Activated naive CD8-positive, alpha-beta T cell (primary cell): ENCODE measurements at regions not wholly inside any gene's neighbourhood (a gene's known extent, or its start where the extent isn't known, plus 50 kb on each side); places are given as distances from the start of the nearest gene placed in this dataset.
"Not testable (repeated sequence)": the region's sequence is repeated elsewhere in the genome, so short reads cannot be mapped to it uniquely, and the experiment has no call there.

Source experiments
- H3K27ac Mint-ChIP-seq: one replicate; pipeline ENCODE4 v1.8.0; 2021; ENCODE audit warnings: mixed read lengths
- H3K27me3 Mint-ChIP-seq: one replicate; pipeline ENCODE4 v1.8.0; 2021; ENCODE audit warnings: mixed read lengths
- H3K36me3 Mint-ChIP-seq: one replicate; pipeline ENCODE4 v1.8.0; 2021; ENCODE audit warnings: mixed read lengths
- H3K4me1 Mint-ChIP-seq: one replicate; pipeline ENCODE4 v1.8.0; 2021; ENCODE audit warnings: low read depth, mixed read lengths
- H3K4me3 Mint-ChIP-seq: one replicate; pipeline ENCODE4 v1.8.0; 2021; ENCODE audit warnings: mild to moderate bottlenecking, mixed read lengths
- H3K9me3 Mint-ChIP-seq: one replicate; pipeline ENCODE4 v1.8.0; 2021; ENCODE audit warnings: low read depth, mixed read lengths

DNA sequence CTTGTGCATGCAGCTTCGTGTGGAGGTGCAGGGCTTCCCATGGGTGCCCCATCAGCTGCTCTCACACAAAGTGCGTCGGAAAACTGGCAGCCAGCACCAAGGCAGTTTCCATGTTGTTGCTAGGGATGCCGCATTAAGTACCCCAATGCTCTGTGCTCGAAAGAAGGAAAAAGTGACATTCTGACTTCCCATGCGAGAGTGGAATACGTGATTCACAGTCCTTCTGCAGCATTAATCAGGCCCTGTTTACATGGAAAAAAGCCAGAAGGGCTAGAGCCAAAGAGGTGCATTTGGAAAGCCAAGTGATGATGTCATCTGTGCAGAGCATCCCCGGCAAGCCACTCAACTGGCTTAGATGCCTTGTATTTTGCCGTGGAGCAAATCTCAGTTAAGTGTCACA is 258.3 kb downstream of the GATA3 start:
- Mint-ChIP-seq H3K27ac (no peak overlapping the region), H3K9me3 (no peaks in the 10 kb centered on the region), H3K36me3 (no peaks in the 10 kb centered on the region), H3K4me1 (peaks cover 18% of the 10 kb centered on the region), H3K27me3 (no peaks in the 10 kb centered on the region), H3K4me3 (no peak overlapping the region)

DNA sequence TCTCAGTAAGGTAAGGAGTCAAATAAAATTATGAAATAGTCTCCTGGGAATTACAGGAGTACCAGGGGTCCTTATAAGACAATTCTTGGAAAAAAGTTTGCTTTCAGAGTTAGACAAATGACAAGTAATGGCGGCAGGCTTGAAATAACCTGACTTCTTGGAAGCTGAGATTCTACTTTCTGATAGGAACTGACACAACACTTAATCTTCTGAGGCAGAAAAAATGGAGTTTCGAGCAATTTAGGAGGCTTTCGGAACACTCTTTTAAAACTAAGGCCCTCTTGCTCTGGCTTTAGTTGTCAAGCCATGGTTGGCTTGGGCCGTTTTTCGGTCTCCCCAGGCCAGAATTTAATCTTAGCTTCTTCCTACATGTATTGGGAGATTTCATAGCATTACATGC is 260.0 kb downstream of the GATA3 start:
- Mint-ChIP-seq H3K27ac (no peak overlapping the region), H3K36me3 (no peaks in the 10 kb centered on the region), H3K9me3 (no peaks in the 10 kb centered on the region)

DNA sequence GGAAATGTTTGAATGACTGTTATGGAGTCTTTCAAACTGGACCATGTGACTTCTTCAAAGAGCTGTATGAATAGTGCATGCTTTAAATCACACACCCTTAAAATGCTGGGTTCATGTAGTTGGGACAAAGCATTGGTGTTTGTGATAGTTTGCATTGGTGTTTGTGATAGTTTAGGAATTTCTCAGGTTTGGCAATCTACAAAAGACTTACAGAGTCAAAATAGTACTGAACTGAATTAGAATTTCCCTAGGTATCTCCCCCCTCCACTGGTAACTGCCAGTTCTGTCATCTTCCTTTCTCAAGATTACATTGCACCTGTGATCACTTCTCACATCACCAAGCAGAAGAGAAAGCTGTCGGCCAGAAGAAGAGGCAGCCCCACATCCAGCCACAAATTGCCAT is 261.1 kb downstream of the GATA3 start:
- Mint-ChIP-seq H3K27me3 (no peaks in the 10 kb centered on the region), H3K27ac (no peak overlapping the region), H3K36me3 (no peaks in the 10 kb centered on the region), H3K9me3 (no peaks in the 10 kb centered on the region), H3K4me3 (no peak overlapping the region), H3K4me1 (peaks cover 18% of the 10 kb centered on the region)

More for the DNA sequence above, 260.0 kb downstream of the GATA3 start:
- peaks cover 18% of the 10 kb centered on the region for H3K4me1 Mint-ChIP-seq
- H3K4me3 Mint-ChIP-seq, result no peak overlapping the region
- H3K27me3 Mint-ChIP-seq, result no peaks in the 10 kb centered on the region

DNA sequence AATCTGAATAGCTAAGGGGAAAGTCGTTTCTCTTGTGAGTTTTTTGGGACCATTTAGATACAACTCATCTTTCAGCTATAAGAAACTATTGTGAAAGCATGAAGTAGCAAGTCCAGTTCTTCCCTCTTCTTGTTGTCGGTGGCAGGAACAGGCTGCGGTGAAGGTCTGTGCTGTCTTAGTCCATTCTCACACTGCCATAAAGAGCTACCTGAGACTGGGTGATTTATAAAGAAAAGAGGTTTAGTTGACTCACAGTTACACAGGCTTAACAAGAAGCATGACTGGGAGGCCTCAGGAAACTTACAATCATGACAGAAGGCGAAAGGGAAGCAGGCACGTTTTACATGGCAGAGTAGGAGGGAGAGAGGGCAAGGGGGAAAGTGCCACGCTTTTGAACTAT is 261.8 kb downstream of the GATA3 start:
- H3K27ac Mint-ChIP-seq, result no peak overlapping the region
- H3K4me1 Mint-ChIP-seq, result peaks cover 18% of the 10 kb centered on the region
- H3K36me3 Mint-ChIP-seq, result no peaks in the 10 kb centered on the region
- H3K4me3 Mint-ChIP-seq, result no peak overlapping the region
- no peaks in the 10 kb centered on the region for H3K27me3 Mint-ChIP-seq
- H3K9me3 Mint-ChIP-seq, result no peaks in the 10 kb centered on the region

DNA sequence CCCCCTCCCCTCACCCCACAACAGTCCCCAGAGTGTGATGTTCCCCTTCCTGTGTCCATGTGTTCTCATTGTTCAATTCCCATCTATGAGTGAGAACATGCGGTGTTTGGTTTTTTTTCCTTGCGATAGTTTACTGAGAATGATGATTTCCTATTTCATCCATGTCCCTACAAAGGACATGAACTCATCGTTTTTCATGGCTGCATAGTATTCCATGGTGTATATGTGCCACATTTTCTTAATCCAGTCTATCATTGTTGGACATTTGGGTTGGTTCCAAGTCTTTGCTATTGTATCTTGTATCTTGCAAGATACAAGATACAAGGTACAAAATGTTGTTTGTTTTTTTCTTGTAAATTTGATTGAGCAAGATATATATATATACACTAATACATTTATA is 263.9 kb downstream of the GATA3 start:
- not testable (repeated sequence) for H3K27me3 Mint-ChIP-seq, H3K27ac Mint-ChIP-seq, H3K9me3 Mint-ChIP-seq, H3K4me3 Mint-ChIP-seq, H3K4me1 Mint-ChIP-seq, H3K36me3 Mint-ChIP-seq

DNA sequence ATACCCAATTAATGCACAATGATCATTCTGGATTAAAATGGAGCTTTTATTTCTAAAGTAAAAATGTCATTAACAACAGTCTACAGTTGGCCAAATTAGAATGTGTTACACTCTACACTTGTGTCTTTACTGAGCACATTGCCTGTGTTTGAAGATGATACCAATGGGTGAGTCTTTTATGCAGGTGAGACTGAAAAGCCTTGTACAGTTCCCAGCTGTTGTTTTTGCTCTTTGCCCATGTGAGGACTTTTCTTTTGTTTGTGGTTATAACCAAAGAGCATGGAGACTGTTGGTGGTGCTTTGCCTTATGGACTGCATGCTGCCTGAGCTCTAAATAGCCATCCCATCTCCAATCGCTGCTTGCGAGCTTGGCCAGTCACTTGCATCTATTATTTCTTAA is 264.5 kb downstream of the GATA3 start:
- Mint-ChIP-seq H3K9me3 (no peaks in the 10 kb centered on the region), H3K4me1 (peaks cover 4% of the 10 kb centered on the region), H3K4me3 (no peak overlapping the region), H3K27ac (no peak overlapping the region), H3K27me3 (no peaks in the 10 kb centered on the region), H3K36me3 (no peaks in the 10 kb centered on the region)

DNA sequence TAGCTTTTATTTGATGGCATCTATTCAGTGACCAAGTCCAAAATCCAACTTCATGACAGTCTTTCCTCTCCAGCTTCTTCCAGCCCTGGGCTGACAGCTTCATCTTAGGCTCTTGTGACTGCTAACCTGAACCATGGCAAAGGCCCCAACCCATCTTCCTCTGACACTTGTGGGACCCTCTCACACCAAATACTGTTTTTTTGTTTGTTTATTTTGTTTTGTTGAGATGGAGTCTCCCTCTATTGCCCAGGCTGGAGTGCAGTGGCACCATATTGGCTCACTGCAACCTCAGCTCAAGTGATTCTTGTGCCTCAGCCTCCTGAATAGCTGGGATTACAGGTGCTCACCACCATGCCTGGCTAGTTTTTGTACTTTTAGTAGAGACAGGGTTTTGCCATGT is 265.2 kb downstream of the GATA3 start:
- no peak overlapping the region for H3K27ac Mint-ChIP-seq

DNA sequence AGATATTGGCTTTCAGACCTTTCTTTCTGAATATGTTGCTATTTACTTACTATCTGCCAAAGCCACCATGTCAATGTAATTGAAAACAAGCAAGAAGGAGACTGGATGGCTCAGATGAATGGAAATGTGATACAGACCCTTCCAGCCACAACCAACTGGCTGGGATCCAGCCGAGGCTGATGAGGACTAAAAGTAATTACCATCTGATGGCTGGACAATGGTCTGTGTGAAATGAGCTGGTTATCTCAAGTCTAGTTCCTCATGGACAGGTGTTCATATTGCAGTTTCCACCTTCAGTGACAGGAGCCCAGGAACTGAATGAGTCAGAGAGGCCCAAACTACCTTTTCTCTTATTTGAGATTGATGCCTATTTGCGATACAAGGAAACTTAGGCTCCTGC is 267.5 kb downstream of the GATA3 start:
- Mint-ChIP-seq H3K27ac (no peak overlapping the region), H3K36me3 (no peaks in the 10 kb centered on the region), H3K4me3 (no peak overlapping the region), H3K9me3 (no peaks in the 10 kb centered on the region), H3K4me1 (peaks cover 19% of the 10 kb centered on the region), H3K27me3 (no peaks in the 10 kb centered on the region)

More for the DNA sequence above, 265.2 kb downstream of the GATA3 start:
- peaks cover 4% of the 10 kb centered on the region for H3K4me1 Mint-ChIP-seq
- no peaks in the 10 kb centered on the region for H3K36me3 Mint-ChIP-seq
- H3K9me3 Mint-ChIP-seq, result no peaks in the 10 kb centered on the region
- no peak overlapping the region for H3K4me3 Mint-ChIP-seq
- no peaks in the 10 kb centered on the region for H3K27me3 Mint-ChIP-seq

DNA sequence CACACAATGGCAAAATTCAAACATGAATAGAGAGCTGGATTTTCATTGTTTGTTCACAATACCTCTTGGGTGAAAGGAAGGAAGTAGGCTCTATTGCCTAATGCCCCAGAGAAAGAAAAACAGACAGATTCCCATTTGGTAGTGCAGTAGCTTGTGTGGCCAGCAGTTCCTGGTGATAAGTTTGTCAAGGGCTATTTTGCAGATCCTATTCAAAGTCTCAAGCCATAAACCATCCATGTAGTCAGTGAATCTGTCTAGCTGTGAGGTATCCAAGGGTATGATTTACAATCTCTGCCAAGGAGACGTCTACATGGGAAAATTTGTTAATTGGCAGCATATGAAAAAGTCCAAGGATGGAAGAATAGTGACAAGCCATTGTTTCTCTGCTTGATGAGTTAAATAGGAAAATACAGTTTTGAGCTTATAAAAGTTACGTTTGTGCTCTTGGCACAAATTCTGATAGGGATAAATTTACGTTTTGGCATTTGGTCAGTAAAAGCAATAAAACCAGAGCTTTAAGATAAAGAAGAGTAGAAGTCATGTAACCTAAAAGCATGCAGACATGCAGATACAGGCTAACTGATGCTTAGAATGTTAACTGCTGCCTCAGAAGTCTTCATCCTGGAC is 269.1 kb downstream of the GATA3 start:
- Mint-ChIP-seq H3K4me1 (peaks cover 19% of the 10 kb centered on the region), H3K36me3 (no peaks in the 10 kb centered on the region), H3K9me3 (no peaks in the 10 kb centered on the region), H3K27ac (peak overlapping the region; percentile 37), H3K27me3 (no peaks in the 10 kb centered on the region), H3K4me3 (no peak overlapping the region)

DNA sequence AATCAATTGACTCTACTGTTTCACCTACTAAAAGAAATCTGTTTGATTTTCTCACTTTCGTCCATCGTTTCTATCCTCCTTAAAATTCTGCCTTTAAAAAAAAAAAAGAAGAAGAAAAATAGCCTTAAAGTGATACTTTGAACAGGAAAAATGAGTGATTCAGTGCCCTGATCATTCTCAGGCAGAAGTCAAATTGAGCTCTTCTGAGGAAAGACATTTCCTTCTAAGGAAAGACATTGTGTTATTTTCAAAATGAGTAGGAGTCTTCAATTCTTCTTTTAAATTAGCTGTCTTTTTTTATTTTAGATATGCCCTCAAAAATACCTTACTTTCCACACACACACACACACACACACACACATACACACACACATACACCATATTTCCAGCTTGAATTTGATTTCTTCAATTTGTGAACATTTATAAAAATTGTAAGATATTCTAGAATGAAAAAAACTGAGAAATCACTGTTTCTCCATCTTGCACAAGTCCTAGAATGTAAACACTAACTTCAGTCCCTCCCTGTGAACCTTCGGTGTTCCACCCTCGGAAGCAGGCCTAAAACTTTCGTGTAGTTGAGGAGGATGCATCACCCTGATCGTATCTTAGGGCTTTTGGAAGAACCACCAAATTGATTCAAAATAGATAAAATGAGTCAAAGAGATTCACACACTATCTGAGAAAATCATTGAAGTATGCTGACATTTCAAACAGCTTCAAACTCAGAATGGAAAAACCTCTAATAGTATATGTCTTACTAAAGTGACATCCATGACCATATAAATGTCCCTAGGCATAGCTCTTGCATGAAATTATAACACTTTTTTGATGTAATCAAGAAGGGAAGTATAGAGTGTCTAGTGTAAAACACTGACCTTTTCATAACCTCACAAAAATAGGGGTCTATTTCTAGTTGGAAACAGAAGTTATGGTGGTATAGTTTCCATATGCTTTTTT is 270.8 kb downstream of the GATA3 start:
- peak overlapping the region; percentile 78 for H3K27ac Mint-ChIP-seq
- peaks cover 3% of the 10 kb centered on the region for H3K36me3 Mint-ChIP-seq
- no peaks in the 10 kb centered on the region for H3K9me3 Mint-ChIP-seq
- peak overlapping the region; percentile 6 for H3K4me3 Mint-ChIP-seq
- H3K4me1 Mint-ChIP-seq, result peaks cover 23% of the 10 kb centered on the region
- no peaks in the 10 kb centered on the region for H3K27me3 Mint-ChIP-seq

DNA sequence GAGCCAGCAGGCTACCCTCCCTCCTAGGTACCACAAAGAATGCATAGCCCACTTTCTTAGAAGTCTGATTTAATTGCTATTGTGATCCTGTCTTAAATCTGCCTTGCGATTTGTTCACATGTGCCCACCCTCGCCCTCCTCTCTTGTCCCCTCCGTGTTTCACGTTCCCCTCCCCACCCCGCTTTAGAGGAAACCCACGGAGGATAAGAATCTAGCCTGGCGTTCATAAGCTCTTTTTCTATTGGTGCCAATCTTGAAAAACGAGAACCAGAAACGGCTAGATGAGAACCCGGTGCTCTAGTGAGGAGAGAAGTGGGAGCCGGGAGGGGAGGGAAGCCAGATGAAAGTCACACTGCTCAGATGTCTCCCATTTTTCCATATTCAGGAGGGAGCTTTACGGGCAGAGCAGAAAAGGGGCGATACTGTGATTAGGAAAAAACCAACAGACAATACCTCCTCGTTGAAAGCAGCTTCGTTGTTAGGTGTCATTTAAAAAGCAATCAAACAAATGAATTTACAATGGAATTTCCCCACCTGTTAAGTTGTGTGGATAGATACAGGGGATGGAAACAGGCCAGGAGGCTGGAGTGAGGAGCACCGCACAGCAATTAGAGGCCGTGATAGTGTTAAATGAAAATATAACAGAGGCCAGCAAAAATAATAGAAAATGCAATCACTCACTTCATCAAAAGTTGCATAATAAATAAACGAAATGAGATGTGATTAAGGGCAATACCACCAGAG is 272.1 kb downstream of the GATA3 start:
- Mint-ChIP-seq H3K4me3 (no peak overlapping the region), H3K27me3 (no peaks in the 10 kb centered on the region), H3K4me1 (peaks cover 33% of the 10 kb centered on the region), H3K27ac (peak overlapping the region; percentile 78), H3K9me3 (no peaks in the 10 kb centered on the region), H3K36me3 (peaks cover 3% of the 10 kb centered on the region)

DNA sequence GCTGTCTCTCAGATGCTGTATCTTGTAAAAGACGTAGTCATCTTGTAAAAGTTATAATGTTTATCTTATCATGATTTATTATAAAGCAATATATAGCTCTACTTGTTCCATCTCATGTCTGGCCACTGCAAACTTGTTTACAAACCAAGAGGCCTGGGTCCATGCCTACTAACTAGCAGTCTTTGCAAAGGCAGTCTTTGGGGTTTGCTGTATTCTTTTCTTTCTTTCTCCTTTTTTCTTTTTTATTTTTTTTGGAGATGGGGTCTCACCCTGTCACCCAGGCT is 272.6 kb downstream of the GATA3 start:
- no peak overlapping the region for H3K27ac Mint-ChIP-seq
- H3K27me3 Mint-ChIP-seq, result no peaks in the 10 kb centered on the region
- peaks cover 39% of the 10 kb centered on the region for H3K4me1 Mint-ChIP-seq
- peaks cover 3% of the 10 kb centered on the region for H3K36me3 Mint-ChIP-seq
- H3K9me3 Mint-ChIP-seq, result no peaks in the 10 kb centered on the region
- no peak overlapping the region for H3K4me3 Mint-ChIP-seq

DNA sequence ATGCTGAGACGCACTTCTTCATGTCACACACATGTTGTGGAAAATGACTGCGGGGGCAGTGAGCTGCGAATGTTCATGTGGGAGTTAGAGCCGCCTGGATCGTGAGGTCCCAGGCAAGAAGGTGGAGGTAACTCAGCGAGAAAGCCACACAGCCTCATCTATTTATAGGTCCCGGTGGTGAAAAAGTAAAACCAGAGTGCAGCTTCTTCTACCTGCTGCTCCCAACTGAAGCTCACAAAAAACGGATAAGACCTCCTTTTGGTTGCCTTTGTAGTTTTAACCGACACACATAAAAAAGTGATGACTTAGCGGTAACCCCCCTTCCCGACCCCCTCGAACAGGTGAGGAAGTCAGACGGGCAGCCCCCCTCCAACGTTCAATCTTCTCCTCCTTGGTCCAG is 276.9 kb downstream of the GATA3 start:
- H3K27ac Mint-ChIP-seq, result peak overlapping the region; percentile 86
- peak overlapping the region; percentile 84 for H3K4me3 Mint-ChIP-seq
- no peaks in the 10 kb centered on the region for H3K9me3 Mint-ChIP-seq
- H3K27me3 Mint-ChIP-seq, result no peaks in the 10 kb centered on the region
- peaks cover 32% of the 10 kb centered on the region for H3K4me1 Mint-ChIP-seq
- H3K36me3 Mint-ChIP-seq, result peaks cover 3% of the 10 kb centered on the region

DNA sequence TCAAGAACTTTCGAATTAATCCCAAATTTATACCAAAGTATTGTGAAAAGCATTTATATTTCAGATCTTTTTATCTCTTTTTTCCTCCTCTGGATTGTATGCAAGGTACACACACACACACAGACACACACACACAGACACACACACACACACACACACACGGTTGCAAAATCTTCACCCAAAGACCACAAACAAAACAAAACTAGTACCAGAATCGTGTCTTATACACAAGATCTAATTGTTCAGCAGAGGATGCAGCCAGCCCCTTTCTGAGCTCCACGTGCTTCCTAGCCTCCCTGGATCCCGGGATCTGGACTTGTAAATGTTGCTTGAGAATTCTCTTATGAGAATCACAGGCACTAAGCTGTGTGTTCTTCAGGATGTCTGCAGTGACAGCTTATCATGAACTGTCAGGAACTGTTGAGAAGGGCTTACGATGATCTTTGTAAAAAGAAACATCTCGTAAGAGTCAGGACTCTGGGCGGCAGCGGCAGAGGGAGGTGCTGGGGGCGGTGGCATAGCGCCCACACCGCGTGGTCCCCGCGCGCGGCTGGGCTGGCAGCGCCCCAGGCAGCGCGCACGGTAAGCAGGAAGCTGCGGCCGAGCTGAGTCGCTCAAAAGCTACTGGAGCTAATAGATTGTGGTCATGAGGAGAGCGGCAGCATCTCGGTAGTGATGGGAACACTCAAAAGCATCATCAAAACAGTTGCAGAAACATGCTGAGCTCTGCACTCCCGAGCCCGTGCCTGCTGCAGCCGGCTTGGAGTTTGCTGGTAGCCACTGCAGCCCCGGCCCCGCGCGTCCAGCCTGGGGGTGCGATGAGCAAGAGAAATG is 277.6 kb downstream of the GATA3 start:
- H3K4me3 Mint-ChIP-seq, result peak overlapping the region; percentile 84
- H3K9me3 Mint-ChIP-seq, result no peaks in the 10 kb centered on the region
- H3K4me1 Mint-ChIP-seq, result peaks cover 27% of the 10 kb centered on the region
- no peaks in the 10 kb centered on the region for H3K27me3 Mint-ChIP-seq
- H3K36me3 Mint-ChIP-seq, result peaks cover 3% of the 10 kb centered on the region
- peak overlapping the region; percentile 86 for H3K27ac Mint-ChIP-seq
